ENCODE measurements at regions not wholly inside any gene's neighbourhood (a gene's known extent, or its start where the extent isn't known, plus 50 kb on each side); places are given as distances from the start of the nearest gene placed in this dataset.
A peak's percentile ranks its signal among the peaks of the same experiment; 100 is the strongest.
"Not testable (repeated sequence)": the region's sequence is repeated elsewhere in the genome, so short reads cannot be mapped to it uniquely, and the experiment has no call there.

DNA sequence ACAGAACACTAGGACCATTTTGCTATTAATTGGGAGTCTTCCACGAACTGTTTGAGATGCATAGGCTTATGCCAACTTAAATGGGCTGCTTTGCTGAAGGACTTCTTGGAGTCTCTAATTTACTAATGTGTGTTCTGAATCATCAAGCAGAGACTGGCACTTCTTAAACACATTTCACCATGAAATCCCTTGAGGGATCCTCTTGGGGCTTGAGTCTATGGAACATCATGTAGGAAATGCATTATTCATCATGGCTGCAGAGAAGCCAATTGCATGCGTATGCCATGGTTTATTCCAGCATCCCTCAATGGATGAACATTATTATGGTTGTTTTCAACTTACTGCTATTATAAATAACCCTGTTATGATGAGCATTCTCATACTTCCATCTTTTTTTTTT is 73.4 kb downstream of the FGD2 start:
- DNase-seq (ENCODE audit: low spot score in 2 of 2) (no peak), ATAC-seq (no peak)
- Mint-ChIP-seq H3K9me3 (no peaks in the 10 kb centered on the region), H3K36me3 (no peaks in the 10 kb centered on the region), H3K27ac (no peak overlapping the region)

DNA sequence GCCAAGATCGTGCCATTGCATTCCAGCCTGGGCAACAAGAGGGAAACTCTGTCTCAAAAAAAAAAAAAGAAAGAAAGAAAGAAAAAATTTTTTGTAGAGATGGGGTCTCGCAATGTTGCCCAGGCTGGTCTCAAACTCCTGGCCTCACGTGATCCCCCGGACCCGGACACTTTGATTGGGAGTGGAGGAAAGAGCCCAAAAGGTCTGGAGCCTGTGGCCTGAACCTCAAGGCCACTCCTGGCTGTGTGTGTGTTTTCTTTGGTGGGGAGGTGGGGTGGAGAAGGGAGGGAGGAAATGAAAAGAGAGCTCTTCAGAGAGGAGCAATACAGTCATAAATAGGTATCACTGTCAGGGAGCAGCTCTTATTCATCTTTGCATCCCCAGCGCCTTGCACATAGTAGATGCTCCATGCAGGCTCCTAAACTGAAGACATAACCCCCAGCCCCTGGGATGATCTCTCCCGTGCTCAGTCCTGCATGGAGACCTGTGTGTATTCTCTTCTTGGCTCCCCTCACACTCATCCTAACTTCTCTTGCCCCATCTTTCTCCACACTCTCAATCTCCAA is 75.7 kb downstream of the FGD2 start:
- H3K27ac Mint-ChIP-seq, result no peak overlapping the region
- no peak for DNase-seq (ENCODE audit: low spot score in 2 of 2)
- no peak for ATAC-seq
- no peaks in the 10 kb centered on the region for H3K9me3 Mint-ChIP-seq
- peaks cover 0 to 5% of the 10 kb centered on the region in 2 donors for H3K36me3 Mint-ChIP-seq

DNA sequence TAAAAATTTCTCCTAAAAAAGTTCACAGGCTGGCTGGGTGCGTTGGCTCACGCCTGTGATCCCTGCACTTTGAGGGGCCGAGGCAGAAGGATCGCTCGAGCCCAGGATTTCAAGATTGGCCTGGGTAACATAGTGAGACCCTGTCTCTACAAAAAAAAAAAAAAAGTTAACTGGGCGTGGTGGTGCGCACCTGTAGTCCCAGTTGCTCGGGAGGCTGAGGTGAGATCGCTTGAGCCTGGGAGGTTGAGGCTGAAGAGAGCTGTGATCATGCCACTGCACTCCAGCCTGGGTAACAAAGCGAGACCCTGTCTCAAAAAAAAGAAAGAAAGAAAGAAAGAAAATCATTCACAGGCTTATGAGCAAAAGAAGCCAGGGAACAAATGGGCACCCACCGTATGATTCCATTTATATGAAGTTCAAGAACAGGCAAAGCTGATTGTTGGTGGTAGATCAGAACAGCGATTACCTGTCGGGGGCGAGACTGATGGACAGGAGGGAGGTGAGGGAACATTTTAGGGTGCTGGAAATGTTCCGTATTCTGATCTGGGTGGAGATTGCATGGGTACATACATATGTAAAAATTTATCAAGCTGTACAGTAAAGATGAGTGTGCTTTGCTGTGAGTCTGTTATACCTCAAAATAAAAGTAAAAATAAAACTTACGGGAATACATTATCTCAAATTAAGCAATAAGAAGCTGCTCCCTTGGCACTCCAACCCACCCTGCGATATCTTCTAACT is 77.1 kb downstream of the FGD2 start:
- ATAC-seq (no peak), DNase-seq (ENCODE audit: low spot score in 2 of 2) (no peak)
- Mint-ChIP-seq H3K9me3 (no peaks in the 10 kb centered on the region), H3K27ac (peak overlapping the region in 1 of 2 donors; percentile 53), H3K36me3 (peaks cover 0 to 5% of the 10 kb centered on the region in 2 donors)

DNA sequence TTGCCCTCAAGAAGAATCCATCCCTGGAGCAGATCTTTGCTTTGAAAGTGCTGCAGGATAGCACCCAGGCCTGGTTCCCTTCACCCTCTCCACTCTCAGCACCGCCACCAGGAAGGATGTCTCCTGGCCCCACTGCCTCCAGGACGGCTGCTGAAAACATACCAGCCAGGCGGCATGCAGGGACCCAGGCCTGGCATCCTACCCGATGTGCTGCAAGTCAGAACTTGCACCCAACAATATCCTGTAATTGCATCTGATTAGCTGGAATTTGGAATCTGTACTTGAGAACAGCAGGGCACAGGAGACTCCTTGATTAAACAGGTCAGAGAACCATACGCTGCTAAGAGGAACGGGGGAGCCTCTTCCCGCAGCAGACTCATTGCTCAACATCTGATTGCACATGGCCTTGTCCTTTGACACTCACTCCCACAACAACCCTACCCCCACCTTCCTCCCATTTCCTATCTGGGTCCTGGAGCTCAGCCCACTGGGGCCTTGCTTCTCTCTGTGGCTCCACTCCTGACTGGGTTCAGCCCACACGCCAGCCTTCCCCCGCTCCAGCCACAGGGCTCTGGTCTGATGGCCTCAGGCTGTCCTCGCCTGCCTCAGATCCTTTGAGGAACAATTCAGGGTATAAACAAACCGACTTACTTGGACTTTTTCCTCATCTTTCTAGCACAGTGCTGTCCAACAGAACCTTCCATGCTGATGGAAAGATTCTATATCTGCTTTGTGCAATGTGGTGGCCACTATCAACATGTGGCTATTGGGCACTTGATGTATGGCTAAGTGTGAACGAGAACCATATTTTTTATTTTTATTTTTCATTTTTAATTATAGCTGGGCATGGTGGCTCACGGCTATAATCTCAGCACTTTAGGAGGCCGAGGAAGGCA is 78.0 kb downstream of the FGD2 start:
- no peak overlapping the region for H3K27ac Mint-ChIP-seq
- peaks cover 0 to 5% of the 10 kb centered on the region in 2 donors for H3K36me3 Mint-ChIP-seq
- ATAC-seq (no peak), DNase-seq (ENCODE audit: low spot score in 2 of 2) (no peak)
- H3K9me3 Mint-ChIP-seq, result no peaks in the 10 kb centered on the region

GRCh38 chr6:37084665-37085064 is 79.2 kb downstream of the FGD2 start:
- not testable (repeated sequence) for ATAC-seq; H3K9me3 Mint-ChIP-seq; H3K36me3 Mint-ChIP-seq; DNase-seq (ENCODE audit: low spot score in 2 of 2); H3K27ac Mint-ChIP-seq

GRCh38 chr6:37085198-37085597 is 79.7 kb downstream of the FGD2 start:
- Mint-ChIP-seq H3K27ac (peak overlapping the region in 1 of 2 donors; percentile 87), H3K36me3 (peaks cover 0 to 5% of the 10 kb centered on the region in 2 donors), H3K9me3 (no peaks in the 10 kb centered on the region)
- ATAC-seq (no peak), DNase-seq (ENCODE audit: low spot score in 2 of 2) (no peak)

DNA sequence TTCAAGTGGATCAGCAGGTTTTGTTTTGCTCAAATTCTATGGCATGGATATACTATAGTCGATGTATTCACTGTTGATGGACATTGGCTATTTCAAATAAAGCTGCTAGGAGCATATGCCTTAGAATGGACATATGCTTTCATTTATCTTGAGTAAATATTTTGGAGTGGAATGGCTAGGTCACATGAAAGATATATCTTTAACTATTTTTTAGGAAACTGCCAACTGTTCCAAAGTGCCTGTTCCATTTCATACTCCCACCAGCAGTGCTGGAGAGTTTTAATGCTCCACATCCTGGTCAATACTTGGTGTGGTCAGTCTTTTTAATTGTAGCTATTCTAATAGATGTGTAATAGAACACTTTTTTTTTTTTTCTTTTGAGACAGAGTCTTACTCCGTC is 81.1 kb upstream of the PIM1 start:
- Mint-ChIP-seq H3K9me3 (no peaks in the 10 kb centered on the region), H3K27ac (no peak overlapping the region), H3K36me3 (peaks cover 0 to 5% of the 10 kb centered on the region in 2 donors)
- no peak for ATAC-seq
- DNase-seq (ENCODE audit: low spot score in 2 of 2), result no peak

- peaks cover 0 to 5% of the 10 kb centered on the region in 2 donors for H3K36me3 Mint-ChIP-seq
- DNase-seq (ENCODE audit: low spot score in 2 of 2) (no peak), ATAC-seq (no peak)
- peak overlapping the region in 1 of 2 donors; percentile 88 for H3K27ac Mint-ChIP-seq
- H3K9me3 Mint-ChIP-seq, result no peaks in the 10 kb centered on the region
These were observed 80.2 kb upstream of the PIM1 start for GRCh38 chr6:37089783-37090182.

GRCh38 chr6:37091104-37091503 is 78.8 kb upstream of the PIM1 start:
- DNase-seq (ENCODE audit: low spot score in 2 of 2); ATAC-seq; H3K36me3 Mint-ChIP-seq; H3K9me3 Mint-ChIP-seq: not testable (repeated sequence)
- peak overlapping the region in 1 of 2 donors; percentile 29 for H3K27ac Mint-ChIP-seq

DNA sequence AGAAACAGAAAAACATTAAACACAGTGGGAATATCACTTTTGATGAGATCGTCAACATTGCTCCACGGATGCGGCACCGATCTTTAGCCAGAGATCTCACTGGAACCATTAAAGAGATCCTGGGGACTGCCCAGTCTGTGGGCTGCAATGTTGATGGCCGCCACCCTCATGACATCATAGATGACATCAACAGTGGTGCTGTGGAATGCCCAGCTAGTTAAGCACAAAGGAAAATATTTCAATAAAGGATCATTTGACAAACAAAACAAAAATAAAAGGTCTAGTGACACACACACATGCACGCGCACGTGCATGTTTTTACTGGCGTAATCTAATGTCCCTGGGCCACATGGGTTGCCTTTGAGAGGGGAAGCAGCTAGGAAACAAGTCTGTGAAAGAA is 78.4 kb upstream of the PIM1 start:
- not testable (repeated sequence) for DNase-seq (ENCODE audit: low spot score in 2 of 2); ATAC-seq; H3K36me3 Mint-ChIP-seq; H3K9me3 Mint-ChIP-seq
- peak overlapping the region in 1 of 2 donors; percentile 29 for H3K27ac Mint-ChIP-seq

DNA sequence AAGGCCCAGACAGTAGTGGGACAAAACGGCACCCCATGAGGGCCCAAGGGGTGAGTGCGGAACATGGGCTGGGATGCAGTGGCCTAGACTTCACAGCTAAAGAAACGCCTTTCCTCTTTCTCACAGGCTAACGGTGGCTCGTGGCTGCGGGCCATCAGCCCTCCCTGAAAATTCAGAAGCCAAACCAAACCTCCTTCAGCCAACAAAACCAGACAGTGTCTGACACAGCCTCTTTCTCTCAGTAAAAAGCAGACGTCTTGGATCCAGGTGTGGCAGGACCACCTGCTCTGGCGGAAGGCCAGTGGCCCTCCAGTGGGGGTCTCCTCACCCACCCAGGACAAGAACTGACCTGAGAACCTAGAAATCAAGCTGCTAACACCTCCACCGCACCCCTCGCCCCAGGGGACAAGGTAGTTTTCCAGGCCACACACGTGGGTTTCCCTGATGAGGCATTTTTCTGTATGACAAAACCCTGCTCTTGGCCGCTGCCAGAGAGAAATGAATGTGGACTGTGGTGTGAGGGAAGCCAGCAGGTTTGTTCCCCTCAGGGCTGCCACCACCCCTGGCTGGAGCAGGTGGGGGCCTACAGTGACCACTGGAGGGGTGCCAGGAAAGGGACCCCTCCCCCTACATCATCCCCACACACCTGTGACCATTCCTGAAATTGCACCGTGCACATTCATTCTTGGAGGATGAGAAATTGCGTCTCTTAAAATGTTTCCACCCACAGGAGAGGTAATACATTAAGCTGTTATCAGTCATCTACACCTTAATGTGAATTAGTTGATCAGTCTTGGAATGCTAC is 76.8 kb upstream of the PIM1 start:
- peak; percentile 34 to 87 for ATAC-seq
- H3K9me3 Mint-ChIP-seq, result no peaks in the 10 kb centered on the region
- no peaks in the 10 kb centered on the region for H3K36me3 Mint-ChIP-seq
- DNase-seq (ENCODE audit: low spot score in 2 of 2), result no peak
- peak overlapping the region; percentile 58 for H3K27ac Mint-ChIP-seq

DNA sequence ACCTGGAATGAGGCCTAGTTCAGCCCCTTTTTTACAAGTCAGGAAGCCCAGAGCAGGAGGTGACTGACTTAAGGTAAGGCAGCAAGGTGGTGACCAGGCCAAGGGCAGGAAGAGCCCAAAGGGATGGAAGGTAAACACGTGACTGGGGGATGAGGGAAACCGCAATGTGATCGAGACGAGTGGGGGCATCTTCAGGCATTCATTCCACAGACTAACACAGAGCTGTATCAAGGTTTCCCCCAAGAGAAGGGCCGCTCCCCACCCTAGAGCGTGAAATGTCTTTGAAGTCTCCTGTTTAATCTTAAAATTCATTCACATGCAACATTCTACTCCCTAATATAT is 76.3 kb upstream of the PIM1 start:
- Mint-ChIP-seq H3K36me3 (no peaks in the 10 kb centered on the region), H3K9me3 (no peaks in the 10 kb centered on the region), H3K27ac (peak overlapping the region; percentile 58)
- ATAC-seq (no peak), DNase-seq (ENCODE audit: low spot score in 2 of 2) (no peak)

DNA sequence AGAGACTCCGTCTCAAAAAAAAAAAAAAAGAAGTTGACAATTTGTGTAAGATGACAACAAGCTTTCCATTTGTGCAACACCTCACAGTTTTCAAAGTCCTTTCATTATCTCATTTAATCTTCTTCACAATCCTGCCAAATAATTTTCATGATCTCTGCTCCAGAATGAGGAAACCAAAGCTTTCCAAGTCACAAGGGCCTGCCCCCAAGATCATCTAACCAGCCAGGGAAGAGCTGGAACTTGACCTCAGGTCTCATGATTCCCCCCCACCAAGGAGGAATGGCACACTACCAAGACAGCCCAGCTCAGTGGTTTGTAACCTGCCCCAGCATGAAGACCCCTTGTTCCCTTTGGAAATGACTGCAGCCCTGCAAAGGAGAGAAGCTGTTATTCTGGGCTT is 74.0 kb upstream of the PIM1 start:
- Mint-ChIP-seq H3K36me3 (no peaks in the 10 kb centered on the region), H3K27ac (no peak overlapping the region), H3K9me3 (no peaks in the 10 kb centered on the region)
- ATAC-seq, result no peak
- no peak for DNase-seq (ENCODE audit: low spot score in 2 of 2)

- H3K27ac Mint-ChIP-seq, result no peak overlapping the region
- no peaks in the 10 kb centered on the region for H3K9me3 Mint-ChIP-seq
- no peaks in the 10 kb centered on the region for H3K36me3 Mint-ChIP-seq
- no peak for DNase-seq (ENCODE audit: low spot score in 2 of 2)
- ATAC-seq, result no peak
These were observed 72.6 kb upstream of the PIM1 start for GRCh38 chr6:37097335-37097734.

DNA sequence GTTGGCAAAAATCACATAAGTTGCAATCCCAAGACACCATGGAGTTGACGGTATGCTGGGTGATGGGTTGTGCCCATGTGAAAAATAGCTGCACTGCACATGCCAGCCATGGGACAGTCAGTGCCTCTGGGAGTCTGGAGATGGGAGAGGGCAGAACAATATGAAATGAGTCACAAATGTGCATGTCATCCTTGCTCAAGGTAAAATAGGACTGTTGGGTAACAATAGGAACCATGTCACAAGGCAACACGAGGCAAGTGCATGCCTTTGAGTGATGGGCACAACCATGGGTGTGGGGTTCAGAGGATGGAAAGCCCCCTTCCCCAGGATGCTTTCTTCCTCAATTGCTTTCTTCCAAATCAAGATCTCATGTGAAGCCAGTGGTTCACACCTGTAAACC is 70.5 kb upstream of the PIM1 start:
- H3K36me3 Mint-ChIP-seq, result no peaks in the 10 kb centered on the region
- DNase-seq (ENCODE audit: low spot score in 2 of 2) (no peak), ATAC-seq (no peak)
- H3K9me3 Mint-ChIP-seq, result no peaks in the 10 kb centered on the region
- no peak overlapping the region for H3K27ac Mint-ChIP-seq

- no peak for DNase-seq (ENCODE audit: low spot score in 2 of 2)
- no peak for ATAC-seq
- no peaks in the 10 kb centered on the region for H3K36me3 Mint-ChIP-seq
- no peak overlapping the region for H3K27ac Mint-ChIP-seq
- no peaks in the 10 kb centered on the region for H3K9me3 Mint-ChIP-seq
These were observed 69.2 kb upstream of the PIM1 start for GRCh38 chr6:37100745-37101144.

GRCh38 chr6:37101991-37102298 is 68.0 kb upstream of the PIM1 start:
- Mint-ChIP-seq H3K36me3 (no peaks in the 10 kb centered on the region), H3K27ac (peak overlapping the region; percentile 89 to 96), H3K9me3 (no peaks in the 10 kb centered on the region)
- no peak for ATAC-seq
- no peak for DNase-seq (ENCODE audit: low spot score in 2 of 2)

All from activated naive CD4-positive, alpha-beta T cell treated with anti-CD3 and anti-CD28 coated beads, Interleukin-2, amount 50 U/mL, for 72 hours (primary cell).